GM23338 (cell line): ENCODE measurements at regions not wholly inside any gene's neighbourhood (a gene's known extent, or its start where the extent isn't known, plus 50 kb on each side); places are given as distances from the start of the nearest gene placed in this dataset.

ENCODE experiments used
- CTCF ChIP-seq, 2 experiments: fragments of 200-600 bp in 1 of 2; sonication (generic) in 1 of 2; conservative IDR thresholded peaks; 2 replicates each; pipeline versions ENCODE4 v1.5.1 to v1.6.1; 2016 to 2017; ENCODE audit warnings: antibody characterized with exemption in 2 of 2, low read depth in 2 of 2, mild to moderate bottlenecking in 2 of 2, moderate library complexity in 1 of 2
- EZH2phosphoT487 ChIP-seq: fragments of 200-600 bp; sonication (generic); IDR thresholded peaks from one replicate; pipeline ENCODE4 v1.8.1; 2018; ENCODE audit warnings: antibody characterized with exemption; ENCODE audit not compliant: unreplicated experiment
- POLR2AphosphoS5 ChIP-seq: IDR thresholded peaks from 2 replicates; pipeline ENCODE4 v1.6.1; 2016; ENCODE audit warnings: antibody characterized with exemption, low read depth

- TF ChIP-seq EZH2phosphoT487 (no peak), CTCF (conservative IDR thresholded peaks at IDR 0.05; ENCODE audit: low read depth in 2 of 2) (no peak), POLR2AphosphoS5 (no peak)
Observed at GRCh38 chr4:79181190-79181589, 144.7 kb downstream of the NAA11 start.
